ENCODE measurements at regions not wholly inside any gene's neighbourhood (a gene's known extent, or its start where the extent isn't known, plus 50 kb on each side); places are given as distances from the start of the nearest gene placed in this dataset.
"Not testable (repeated sequence)": the region's sequence is repeated elsewhere in the genome, so short reads cannot be mapped to it uniquely, and the experiment has no call there.

GRCh38 chr5:78709729-78710430 is 61.3 kb upstream of the LHFPL2 start:
- DNase-seq; POLR2A ChIA-PET; H3K4me3 ChIP-seq (ENCODE audit: low read depth, low read length); H3K9me3 Mint-ChIP-seq (ENCODE audit: unreplicated experiment); H3K27ac Mint-ChIP-seq (ENCODE audit: unreplicated experiment); H3K4me1 Mint-ChIP-seq (ENCODE audit: low read depth, unreplicated experiment); H3K9me3 ChIP-seq; H3K27me3 ChIP-seq (replicated peaks; ENCODE audit: control insufficient read depth, insufficient read depth, low read length); H3K4me1 ChIP-seq; BruUV-seq (replicated peaks); intact Hi-C loops (cut with micrococcal nuclease; ENCODE audit: unreplicated experiment); H3K27me3 Mint-ChIP-seq (ENCODE audit: insufficient read depth, unreplicated experiment); H3K36me3 Mint-ChIP-seq (ENCODE audit: insufficient read depth, unreplicated experiment); H3K36me3 ChIP-seq (ENCODE audit: control insufficient read depth, insufficient read depth, low read length); H3K4me3 Mint-ChIP-seq (ENCODE audit: unreplicated experiment); CTCF ChIA-PET: not testable (repeated sequence)

- Mint-ChIP-seq H3K36me3 (ENCODE audit: insufficient read depth, unreplicated experiment) (no peaks in the 10 kb centered on the region), H3K4me1 (ENCODE audit: low read depth, unreplicated experiment) (no peaks in the 10 kb centered on the region), H3K27me3 (ENCODE audit: insufficient read depth, unreplicated experiment) (no peaks in the 10 kb centered on the region), H3K4me3 (ENCODE audit: unreplicated experiment) (no peak overlapping the region), H3K9me3 (ENCODE audit: unreplicated experiment) (peaks cover 9% of the 10 kb centered on the region), H3K27ac (ENCODE audit: unreplicated experiment) (no peak overlapping the region)
- Histone ChIP-seq H3K9me3 (no peaks in the 10 kb centered on the region), H3K36me3 (ENCODE audit: control insufficient read depth, insufficient read depth, low read length) (no peaks in the 10 kb centered on the region), H3K4me1 (no peaks in the 10 kb centered on the region), H3K27me3 (replicated peaks; ENCODE audit: control insufficient read depth, insufficient read depth, low read length) (no peaks in the 10 kb centered on the region), H3K4me3 (ENCODE audit: low read depth, low read length) (no peak overlapping the region)
- intact Hi-C loops (cut with micrococcal nuclease; ENCODE audit: unreplicated experiment) = no loop called here
- POLR2A ChIA-PET = no interaction called here
- no TSS peak for BruUV-seq (replicated peaks)
- CTCF ChIA-PET = no interaction called here
- TF ChIP-seq CTCF (IDR thresholded peaks at IDR 0.05; ENCODE audit: insufficient read depth in 1 of 2, low read depth in 1 of 2, low read length in 1 of 2, severe bottlenecking in 1 of 2, unreplicated experiment in 1 of 2) = no peak
- DNase-seq = no peak
Measured at GRCh38 chr5:78706825-78707224, 58.3 kb upstream of the LHFPL2 start.

GRCh38 chr5:78706381-78706780 is 57.8 kb upstream of the LHFPL2 start:
- intact Hi-C loops (cut with micrococcal nuclease; ENCODE audit: unreplicated experiment) = no loop called here
- H3K36me3 Mint-ChIP-seq (ENCODE audit: insufficient read depth, unreplicated experiment) = no peaks in the 10 kb centered on the region
- no peaks in the 10 kb centered on the region for H3K27me3 Mint-ChIP-seq (ENCODE audit: insufficient read depth, unreplicated experiment)
- peaks cover 9% of the 10 kb centered on the region for H3K9me3 Mint-ChIP-seq (ENCODE audit: unreplicated experiment)
- H3K4me1 Mint-ChIP-seq (ENCODE audit: low read depth, unreplicated experiment) = no peaks in the 10 kb centered on the region
- DNase-seq = no peak
- TF ChIP-seq CTCF (IDR thresholded peaks at IDR 0.05; ENCODE audit: insufficient read depth in 1 of 2, low read depth in 1 of 2, low read length in 1 of 2, severe bottlenecking in 1 of 2, unreplicated experiment in 1 of 2) = no peak
- H3K4me3 Mint-ChIP-seq (ENCODE audit: unreplicated experiment) = no peak overlapping the region
- ChIA-PET CTCF (no interaction called here), POLR2A (no interaction called here)
- Histone ChIP-seq H3K4me3 (ENCODE audit: low read depth, low read length) (no peak overlapping the region), H3K9me3 (no peaks in the 10 kb centered on the region), H3K4me1 (no peaks in the 10 kb centered on the region), H3K27me3 (replicated peaks; ENCODE audit: control insufficient read depth, insufficient read depth, low read length) (no peaks in the 10 kb centered on the region), H3K36me3 (ENCODE audit: control insufficient read depth, insufficient read depth, low read length) (no peaks in the 10 kb centered on the region)
- no peak overlapping the region for H3K27ac Mint-ChIP-seq (ENCODE audit: unreplicated experiment)
- no TSS peak for BruUV-seq (replicated peaks)

- no peak overlapping the region for H3K4me3 Mint-ChIP-seq (ENCODE audit: unreplicated experiment)
- ChIA-PET POLR2A (no interaction called here), CTCF (no interaction called here)
Measured at GRCh38 chr5:78705826-78706225, 57.3 kb upstream of the LHFPL2 start.

More at GRCh38 chr5:78705826-78706225, 57.3 kb upstream of the LHFPL2 start:
- Mint-ChIP-seq H3K9me3 (ENCODE audit: unreplicated experiment) (peaks cover 4% of the 10 kb centered on the region), H3K36me3 (ENCODE audit: insufficient read depth, unreplicated experiment) (no peaks in the 10 kb centered on the region), H3K4me1 (ENCODE audit: low read depth, unreplicated experiment) (no peaks in the 10 kb centered on the region), H3K27me3 (ENCODE audit: insufficient read depth, unreplicated experiment) (no peaks in the 10 kb centered on the region), H3K27ac (ENCODE audit: unreplicated experiment) (no peak overlapping the region)
- Histone ChIP-seq H3K36me3 (ENCODE audit: control insufficient read depth, insufficient read depth, low read length) (no peaks in the 10 kb centered on the region), H3K27me3 (replicated peaks; ENCODE audit: control insufficient read depth, insufficient read depth, low read length) (no peaks in the 10 kb centered on the region), H3K9me3 (no peaks in the 10 kb centered on the region), H3K4me3 (ENCODE audit: low read depth, low read length) (no peak overlapping the region), H3K4me1 (peaks cover 2% of the 10 kb centered on the region)
- intact Hi-C loops (cut with micrococcal nuclease; ENCODE audit: unreplicated experiment) = no loop called here
- no peak for DNase-seq
- no TSS peak for BruUV-seq (replicated peaks)
- no peak for TF ChIP-seq CTCF (IDR thresholded peaks at IDR 0.05; ENCODE audit: insufficient read depth in 1 of 2, low read depth in 1 of 2, low read length in 1 of 2, severe bottlenecking in 1 of 2, unreplicated experiment in 1 of 2)
